ENCODE measurements at regions not wholly inside any gene's neighbourhood (a gene's known extent, or its start where the extent isn't known, plus 50 kb on each side); places are given as distances from the start of the nearest gene placed in this dataset.
"Not testable (repeated sequence)": the region's sequence is repeated elsewhere in the genome, so short reads cannot be mapped to it uniquely, and the experiment has no call there.

DNA sequence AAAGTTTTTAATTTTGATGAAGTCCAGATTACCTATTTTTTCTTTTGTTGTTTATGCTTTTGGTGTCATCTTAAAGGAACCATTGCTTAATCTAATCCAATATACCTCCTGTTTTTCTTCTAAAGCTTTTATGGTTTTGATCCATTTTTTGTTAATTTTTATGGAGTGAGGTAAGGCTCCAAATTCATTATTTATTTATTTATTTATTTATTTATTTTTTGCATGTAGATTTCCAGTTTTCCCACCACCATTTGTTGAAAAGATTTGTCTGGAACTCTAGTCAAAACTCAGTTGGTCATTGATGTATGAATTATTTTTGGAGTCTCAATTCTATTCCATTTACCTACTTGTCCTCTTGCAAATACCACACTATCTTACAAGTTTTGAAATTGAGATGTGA, 99.4 kb upstream of the RBMS1 start:
- ChIA-PET CTCF (no interaction called here), POLR2A (no interaction called here)
- intact Hi-C loops (cut with DNase I, micrococcal nuclease), result no loop called here
- Histone ChIP-seq H3K4me3 (ENCODE audit: low read length) (no peak overlapping the region), H3K9me3 (ENCODE audit: control insufficient read depth in 1 of 2, insufficient read depth in 1 of 2, low read length in 2 of 2) (no peaks in the 10 kb centered on the region), H3K27me3 (ENCODE audit: control insufficient read depth in 1 of 2, insufficient read depth in 2 of 2, low read length in 2 of 2) (no peaks in the 10 kb centered on the region), H3K27ac (ENCODE audit: low read depth in 1 of 2, low read length in 2 of 2) (no peak overlapping the region), H3K36me3 (ENCODE audit: insufficient read depth, low read length) (no peaks in the 10 kb centered on the region), H3K4me1 (ENCODE audit: insufficient read depth, low read length) (no peaks in the 10 kb centered on the region)
- H3K36me3 Mint-ChIP-seq (ENCODE audit: low read depth), result no peaks in the 10 kb centered on the region
- no peaks in the 10 kb centered on the region for H3K27me3 Mint-ChIP-seq
- TF ChIP-seq, protein P1, sequence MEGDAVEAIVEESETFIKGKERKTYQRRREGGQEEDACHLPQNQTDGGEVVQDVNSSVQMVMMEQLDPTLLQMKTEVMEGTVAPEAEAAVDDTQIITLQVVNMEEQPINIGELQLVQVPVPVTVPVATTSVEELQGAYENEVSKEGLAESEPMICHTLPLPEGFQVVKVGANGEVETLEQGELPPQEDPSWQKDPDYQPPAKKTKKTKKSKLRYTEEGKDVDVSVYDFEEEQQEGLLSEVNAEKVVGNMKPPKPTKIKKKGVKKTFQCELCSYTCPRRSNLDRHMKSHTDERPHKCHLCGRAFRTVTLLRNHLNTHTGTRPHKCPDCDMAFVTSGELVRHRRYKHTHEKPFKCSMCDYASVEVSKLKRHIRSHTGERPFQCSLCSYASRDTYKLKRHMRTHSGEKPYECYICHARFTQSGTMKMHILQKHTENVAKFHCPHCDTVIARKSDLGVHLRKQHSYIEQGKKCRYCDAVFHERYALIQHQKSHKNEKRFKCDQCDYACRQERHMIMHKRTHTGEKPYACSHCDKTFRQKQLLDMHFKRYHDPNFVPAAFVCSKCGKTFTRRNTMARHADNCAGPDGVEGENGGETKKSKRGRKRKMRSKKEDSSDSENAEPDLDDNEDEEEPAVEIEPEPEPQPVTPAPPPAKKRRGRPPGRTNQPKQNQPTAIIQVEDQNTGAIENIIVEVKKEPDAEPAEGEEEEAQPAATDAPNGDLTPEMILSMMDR (IDR thresholded peaks at IDR 0.05), result no peak
- H3K9me3 Mint-ChIP-seq, result no peaks in the 10 kb centered on the region
- H3K4me1 Mint-ChIP-seq (ENCODE audit: low read depth), result peaks cover 11% of the 10 kb centered on the region
- H3K4me3 Mint-ChIP-seq, result no peak overlapping the region
- DNase-seq, result no peak
- ATAC-seq (ENCODE audit: poor library complexity), result no peak
- no peak overlapping the region for H3K27ac Mint-ChIP-seq

DNA sequence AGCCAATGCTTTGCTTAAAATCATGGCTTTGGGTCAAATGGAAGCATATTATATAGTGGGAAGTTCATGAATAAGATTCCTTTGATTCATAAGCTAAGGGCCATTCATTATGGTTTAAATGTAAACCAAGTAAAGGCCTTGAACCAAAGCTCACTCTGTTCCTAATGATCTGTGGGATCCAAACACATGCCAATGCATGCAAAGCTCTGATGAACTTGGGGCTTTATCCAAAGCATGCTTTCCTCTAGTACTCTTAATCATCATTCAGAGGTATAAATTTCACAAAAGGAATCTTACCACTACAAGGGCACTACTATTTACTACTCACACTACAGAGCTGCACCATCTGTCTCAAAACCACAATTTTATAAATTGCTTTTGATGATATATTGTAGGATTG, 102.8 kb upstream of the RBMS1 start:
- H3K27me3 Mint-ChIP-seq, result no peaks in the 10 kb centered on the region

DNA sequence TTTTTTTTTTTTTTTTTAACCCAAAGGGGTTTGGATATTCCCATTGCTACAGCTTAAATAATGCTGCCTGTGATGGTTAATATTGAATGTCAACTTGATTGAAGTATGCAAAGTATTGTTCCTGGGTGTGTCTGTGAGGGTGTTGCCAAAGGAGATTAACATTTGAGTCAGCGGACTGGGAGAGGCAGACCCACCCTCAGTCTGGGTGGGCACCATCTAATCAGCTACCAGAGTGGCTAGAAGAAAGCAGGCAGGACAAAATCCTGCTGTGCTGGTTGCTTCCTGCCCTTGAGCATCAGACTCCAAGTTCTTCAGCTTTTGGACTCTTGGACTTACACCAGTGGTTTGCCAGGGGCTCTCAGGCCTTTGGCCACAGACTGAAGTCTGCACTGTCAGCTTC, 106.8 kb upstream of the RBMS1 start:
- H3K27ac ChIP-seq (ENCODE audit: low read depth in 1 of 2, low read length in 2 of 2); H3K36me3 ChIP-seq (ENCODE audit: insufficient read depth, low read length); H3K27me3 ChIP-seq (ENCODE audit: control insufficient read depth in 1 of 2, insufficient read depth in 2 of 2, low read length in 2 of 2); H3K4me3 Mint-ChIP-seq; POLR2A ChIA-PET; H3K36me3 Mint-ChIP-seq (ENCODE audit: low read depth); H3K4me1 Mint-ChIP-seq (ENCODE audit: low read depth); H3K9me3 Mint-ChIP-seq; DNase-seq; H3K4me1 ChIP-seq (ENCODE audit: insufficient read depth, low read length); ATAC-seq (ENCODE audit: poor library complexity); H3K9me3 ChIP-seq (ENCODE audit: control insufficient read depth in 1 of 2, insufficient read depth in 1 of 2, low read length in 2 of 2); H3K27ac Mint-ChIP-seq; H3K4me3 ChIP-seq (ENCODE audit: low read length); H3K27me3 Mint-ChIP-seq; intact Hi-C loops (cut with DNase I, micrococcal nuclease): not testable (repeated sequence)
- CTCF ChIA-PET, result interaction anchor here (0.6 kb wide), 3 partner anchors 13 to 301 kb away, joined by 3 to 4 read pairs (median 3); no protein-coding TSS in a partner anchor

More for the DNA sequence above, 102.8 kb upstream of the RBMS1 start:
- no peaks in the 10 kb centered on the region for H3K9me3 ChIP-seq (ENCODE audit: control insufficient read depth in 1 of 2, insufficient read depth in 1 of 2, low read length in 2 of 2)
- ATAC-seq (ENCODE audit: poor library complexity) (no peak), DNase-seq (no peak)
- no peak overlapping the region for H3K4me3 ChIP-seq (ENCODE audit: low read length)
- no peak overlapping the region for H3K4me3 Mint-ChIP-seq
- H3K36me3 ChIP-seq (ENCODE audit: insufficient read depth, low read length), result no peaks in the 10 kb centered on the region
- intact Hi-C loops (cut with DNase I, micrococcal nuclease), result no loop called here
- ChIA-PET POLR2A (no interaction called here), CTCF (no interaction called here)
- H3K9me3 Mint-ChIP-seq, result no peaks in the 10 kb centered on the region
- H3K27me3 ChIP-seq (ENCODE audit: control insufficient read depth in 1 of 2, insufficient read depth in 2 of 2, low read length in 2 of 2), result no peaks in the 10 kb centered on the region
- H3K27ac ChIP-seq (ENCODE audit: low read depth in 1 of 2, low read length in 2 of 2), result no peak overlapping the region
- TF ChIP-seq, protein P1 (IDR thresholded peaks at IDR 0.05), result no peak
- H3K36me3 Mint-ChIP-seq (ENCODE audit: low read depth), result no peaks in the 10 kb centered on the region
- no peaks in the 10 kb centered on the region for H3K4me1 ChIP-seq (ENCODE audit: insufficient read depth, low read length)
- no peak overlapping the region for H3K27ac Mint-ChIP-seq
- H3K4me1 Mint-ChIP-seq (ENCODE audit: low read depth), result peaks cover 2% of the 10 kb centered on the region

DNA sequence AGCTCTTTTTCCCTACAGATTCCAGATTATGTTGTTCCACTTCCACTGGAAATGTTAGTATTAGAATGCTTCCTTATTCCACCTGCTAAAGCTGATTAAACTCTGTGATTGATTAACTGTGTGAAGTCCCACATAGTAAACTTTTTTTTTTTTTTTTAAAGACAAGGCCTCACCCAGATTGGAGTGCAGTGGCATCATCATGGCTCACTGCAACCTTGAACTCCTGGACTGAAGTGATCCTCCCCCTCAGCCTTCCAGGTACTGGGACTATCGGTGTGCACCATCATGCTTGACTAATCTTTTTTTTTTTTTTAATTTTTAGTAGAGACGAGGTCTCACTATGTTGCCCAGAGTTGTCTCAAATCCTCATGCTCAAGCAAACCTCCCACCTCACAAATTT, 108.5 kb upstream of the RBMS1 start:
- Mint-ChIP-seq H3K9me3 (no peaks in the 10 kb centered on the region), H3K4me3 (no peak overlapping the region), H3K4me1 (ENCODE audit: low read depth) (no peaks in the 10 kb centered on the region), H3K27ac (no peak overlapping the region), H3K27me3 (no peaks in the 10 kb centered on the region), H3K36me3 (ENCODE audit: low read depth) (no peaks in the 10 kb centered on the region)
- ChIA-PET POLR2A (no interaction called here), CTCF (interaction anchor here (0.6 kb wide), 1 partner anchor 255 kb away, joined by 3 read pairs; no protein-coding TSS in a partner anchor)
- Histone ChIP-seq H3K27ac (ENCODE audit: low read depth in 1 of 2, low read length in 2 of 2) (no peak overlapping the region), H3K27me3 (ENCODE audit: control insufficient read depth in 1 of 2, insufficient read depth in 2 of 2, low read length in 2 of 2) (no peaks in the 10 kb centered on the region), H3K9me3 (ENCODE audit: control insufficient read depth in 1 of 2, insufficient read depth in 1 of 2, low read length in 2 of 2) (no peaks in the 10 kb centered on the region), H3K36me3 (ENCODE audit: insufficient read depth, low read length) (no peaks in the 10 kb centered on the region), H3K4me3 (ENCODE audit: low read length) (no peak overlapping the region), H3K4me1 (ENCODE audit: insufficient read depth, low read length) (no peaks in the 10 kb centered on the region)
- TF ChIP-seq, protein P1 (IDR thresholded peaks at IDR 0.05), result no peak
- DNase-seq (no peak), ATAC-seq (ENCODE audit: poor library complexity) (no peak)
- intact Hi-C loops (cut with DNase I, micrococcal nuclease), result no loop called here
